Cardiac muscle cell (in vitro differentiated cells and primary cell): ENCODE measurements at regions not wholly inside any gene's neighbourhood (a gene's known extent, or its start where the extent isn't known, plus 50 kb on each side); places are given as distances from the start of the nearest gene placed in this dataset.

Experiments
- DNase-seq, 2 donors: peaks; one replicate each; pipeline versions ENCODE4 v3.0.0 to v3.0.0-alpha.2; 2010 to 2017; ENCODE audit warnings: low read depth in 1 of 2, low spot score in 1 of 2
- H3K27ac ChIP-seq: fragments of 200-600 bp; sonication (generic); 2 replicates; pipeline ENCODE4 v1.5.1; 2016
- H3K27me3 ChIP-seq: fragments of 200-600 bp; sonication (generic); 2 replicates; pipeline ENCODE4 v1.6.0; 2016; ENCODE audit warnings: control low read depth
- H3K36me3 ChIP-seq: fragments of 200-600 bp; sonication (generic); 2 replicates; pipeline ENCODE4 v1.5.1; 2016; ENCODE audit warnings: control low read depth
- H3K4me1 ChIP-seq: fragments of 200-600 bp; sonication (generic); 2 replicates; pipeline ENCODE4 v1.8.1; 2017; ENCODE audit warnings: low read depth, mild to moderate bottlenecking, mixed run types
- H3K4me3 ChIP-seq: fragments of 200-600 bp; sonication (generic); 2 replicates; pipeline ENCODE4 v1.5.1; 2016; ENCODE audit warnings: mild to moderate bottlenecking
- H3K9me3 ChIP-seq: fragments of 200-600 bp; sonication (generic); 2 replicates; pipeline ENCODE4 v1.5.1; 2017; ENCODE audit warnings: low read depth, mild to moderate bottlenecking, control low read depth
- TF ChIP-seq, protein P1 (sequence below): IDR thresholded peaks from 2 replicates; pipeline ENCODE4 v1.5.1; 2012; ENCODE audit warnings: low read depth, mild to moderate bottlenecking, low read length

DNA sequence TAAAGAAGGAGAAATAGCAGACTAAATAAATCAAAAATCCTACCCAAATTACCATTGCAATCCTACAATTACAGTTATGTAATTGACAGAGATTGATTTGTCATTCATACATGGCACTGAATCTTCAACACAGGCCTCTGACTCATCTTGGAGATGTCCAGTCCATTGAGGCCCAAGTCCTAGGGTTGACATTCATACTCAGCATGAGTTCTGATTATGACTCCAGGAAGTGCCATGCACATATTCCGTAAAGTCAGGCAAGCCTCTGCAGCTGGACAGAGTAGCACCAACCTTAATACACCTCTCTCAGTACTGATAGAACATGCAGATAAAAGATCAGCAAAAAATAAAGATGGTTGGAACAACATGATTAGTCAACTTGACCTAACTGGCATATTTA is 353.7 kb upstream of the NFE2L3 start:
- H3K4me3 ChIP-seq = no peak overlapping the region
- H3K9me3 ChIP-seq = no peaks in the 10 kb centered on the region
- no peak for DNase-seq
- no peak overlapping the region for H3K27ac ChIP-seq
- peaks cover 8% of the 10 kb centered on the region for H3K4me1 ChIP-seq
- H3K36me3 ChIP-seq = no peaks in the 10 kb centered on the region
- TF ChIP-seq, protein P1, sequence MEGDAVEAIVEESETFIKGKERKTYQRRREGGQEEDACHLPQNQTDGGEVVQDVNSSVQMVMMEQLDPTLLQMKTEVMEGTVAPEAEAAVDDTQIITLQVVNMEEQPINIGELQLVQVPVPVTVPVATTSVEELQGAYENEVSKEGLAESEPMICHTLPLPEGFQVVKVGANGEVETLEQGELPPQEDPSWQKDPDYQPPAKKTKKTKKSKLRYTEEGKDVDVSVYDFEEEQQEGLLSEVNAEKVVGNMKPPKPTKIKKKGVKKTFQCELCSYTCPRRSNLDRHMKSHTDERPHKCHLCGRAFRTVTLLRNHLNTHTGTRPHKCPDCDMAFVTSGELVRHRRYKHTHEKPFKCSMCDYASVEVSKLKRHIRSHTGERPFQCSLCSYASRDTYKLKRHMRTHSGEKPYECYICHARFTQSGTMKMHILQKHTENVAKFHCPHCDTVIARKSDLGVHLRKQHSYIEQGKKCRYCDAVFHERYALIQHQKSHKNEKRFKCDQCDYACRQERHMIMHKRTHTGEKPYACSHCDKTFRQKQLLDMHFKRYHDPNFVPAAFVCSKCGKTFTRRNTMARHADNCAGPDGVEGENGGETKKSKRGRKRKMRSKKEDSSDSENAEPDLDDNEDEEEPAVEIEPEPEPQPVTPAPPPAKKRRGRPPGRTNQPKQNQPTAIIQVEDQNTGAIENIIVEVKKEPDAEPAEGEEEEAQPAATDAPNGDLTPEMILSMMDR = no peak
- H3K27me3 ChIP-seq = no peaks in the 10 kb centered on the region

DNA sequence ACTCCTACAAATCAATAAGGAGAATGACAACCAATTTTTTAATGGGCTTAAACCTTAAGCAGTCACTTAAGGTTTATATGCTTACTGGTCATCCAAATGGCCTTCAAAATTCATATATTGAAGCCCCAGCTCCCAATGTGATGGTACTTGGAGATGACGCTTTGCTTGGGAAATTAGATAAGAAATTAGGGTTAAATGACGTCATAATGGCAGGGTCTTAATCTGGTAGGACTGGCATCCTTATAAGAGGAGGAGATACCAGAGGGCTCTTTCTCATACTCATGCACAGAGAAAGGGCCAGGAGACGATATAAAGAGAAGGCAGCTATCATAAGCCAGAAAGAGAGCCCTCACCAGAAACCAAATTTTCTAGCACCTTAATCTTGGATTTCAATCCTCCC is 350.8 kb upstream of the NFE2L3 start:
- H3K27ac ChIP-seq = no peak overlapping the region
- no peaks in the 10 kb centered on the region for H3K27me3 ChIP-seq
- no peaks in the 10 kb centered on the region for H3K36me3 ChIP-seq
- DNase-seq = no peak
- TF ChIP-seq, protein P1 = no peak
- H3K4me1 ChIP-seq = peaks cover 20% of the 10 kb centered on the region
- H3K4me3 ChIP-seq = no peak overlapping the region
- H3K9me3 ChIP-seq = no peaks in the 10 kb centered on the region

DNA sequence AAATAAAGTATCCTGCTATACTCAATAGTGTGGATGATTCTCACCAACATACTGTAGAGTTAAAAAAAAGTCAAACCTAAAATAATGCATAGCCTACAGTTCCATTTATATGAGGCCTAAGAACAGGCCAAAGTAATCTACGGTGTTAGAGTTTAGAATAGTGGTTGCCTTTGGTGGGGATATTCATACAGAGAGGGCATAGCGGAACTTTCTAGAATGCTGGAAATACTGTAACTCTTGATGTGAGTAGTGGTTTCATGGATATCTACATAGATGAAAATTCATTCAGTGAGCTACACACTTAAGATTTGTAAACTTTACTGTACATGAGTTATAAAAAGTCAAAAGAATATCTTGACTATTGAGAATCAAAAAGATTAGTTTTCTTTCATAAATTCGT is 349.9 kb upstream of the NFE2L3 start:
- no peak for DNase-seq
- no peaks in the 10 kb centered on the region for H3K27me3 ChIP-seq
- no peaks in the 10 kb centered on the region for H3K36me3 ChIP-seq
- H3K4me1 ChIP-seq = peaks cover 20% of the 10 kb centered on the region
- H3K9me3 ChIP-seq = no peaks in the 10 kb centered on the region
- no peak overlapping the region for H3K27ac ChIP-seq
- TF ChIP-seq, protein P1 = no peak
- no peak overlapping the region for H3K4me3 ChIP-seq

DNA sequence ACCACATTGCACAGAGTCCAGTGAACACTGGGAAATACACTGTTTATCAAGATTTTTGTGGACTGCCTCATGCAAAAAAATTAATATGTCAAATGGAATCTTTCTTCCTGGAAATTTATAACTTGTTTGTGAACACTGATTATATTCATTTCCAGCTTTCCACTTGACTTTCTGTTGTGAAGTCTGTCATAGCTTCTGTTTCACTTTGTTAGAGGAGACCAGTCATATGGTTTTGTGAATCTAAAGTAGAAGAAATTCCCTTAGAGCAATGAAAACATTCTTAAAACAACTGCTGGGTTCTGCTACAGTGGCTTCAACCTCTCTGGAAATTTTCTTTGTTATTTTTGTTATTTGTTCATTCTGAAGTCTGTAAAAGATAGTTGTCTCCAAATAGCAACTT is 349.5 kb upstream of the NFE2L3 start:
- Histone ChIP-seq H3K9me3 (no peaks in the 10 kb centered on the region), H3K4me3 (no peak overlapping the region), H3K27me3 (no peaks in the 10 kb centered on the region), H3K27ac (no peak overlapping the region), H3K4me1 (peaks cover 20% of the 10 kb centered on the region), H3K36me3 (no peaks in the 10 kb centered on the region)
- TF ChIP-seq, protein P1 = no peak
- DNase-seq = no peak

DNA sequence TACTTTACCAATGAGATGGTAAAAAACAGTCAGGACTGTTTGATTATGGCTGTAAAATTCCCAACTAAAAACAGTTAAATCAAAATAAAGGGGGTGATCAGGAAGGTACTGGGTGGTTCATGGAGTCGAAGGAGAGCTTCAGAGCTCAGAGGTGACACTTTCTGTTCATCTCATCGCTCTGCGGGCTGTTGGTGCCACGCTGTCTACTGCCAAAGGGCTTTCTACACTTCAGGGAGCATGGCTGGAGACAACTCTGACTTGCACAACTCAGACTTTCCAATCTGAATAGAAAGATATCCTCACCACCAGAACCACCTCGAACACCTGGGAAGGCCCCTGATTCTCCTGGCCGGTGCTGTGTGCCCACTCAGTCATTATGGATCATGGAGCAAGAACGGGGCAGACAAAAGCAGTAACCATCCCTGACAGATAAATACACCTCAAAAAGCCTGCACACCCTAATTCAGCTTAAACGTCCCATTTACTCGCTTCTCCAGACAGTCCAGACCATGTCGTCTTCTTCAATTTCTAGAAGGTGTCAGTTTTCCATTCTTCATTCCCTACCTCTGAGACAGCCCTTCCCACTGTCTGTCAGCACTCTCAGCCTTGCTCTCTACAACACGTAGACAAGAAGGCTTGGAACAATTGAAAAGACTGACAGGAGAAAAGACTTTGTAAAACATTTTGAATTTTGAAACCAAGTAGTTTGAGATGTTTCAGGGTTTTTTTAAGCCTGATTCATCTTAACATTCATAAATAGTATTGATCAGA is 348.7 kb upstream of the NFE2L3 start:
- DNase-seq = peak in 1 of 2 donors; percentile 14
- H3K4me3 ChIP-seq = no peak overlapping the region
- peak overlapping the region; percentile 5 for H3K27ac ChIP-seq
- TF ChIP-seq, protein P1 = no peak
- H3K4me1 ChIP-seq = peaks cover 20% of the 10 kb centered on the region
- no peaks in the 10 kb centered on the region for H3K27me3 ChIP-seq
- H3K9me3 ChIP-seq = no peaks in the 10 kb centered on the region
- no peaks in the 10 kb centered on the region for H3K36me3 ChIP-seq

DNA sequence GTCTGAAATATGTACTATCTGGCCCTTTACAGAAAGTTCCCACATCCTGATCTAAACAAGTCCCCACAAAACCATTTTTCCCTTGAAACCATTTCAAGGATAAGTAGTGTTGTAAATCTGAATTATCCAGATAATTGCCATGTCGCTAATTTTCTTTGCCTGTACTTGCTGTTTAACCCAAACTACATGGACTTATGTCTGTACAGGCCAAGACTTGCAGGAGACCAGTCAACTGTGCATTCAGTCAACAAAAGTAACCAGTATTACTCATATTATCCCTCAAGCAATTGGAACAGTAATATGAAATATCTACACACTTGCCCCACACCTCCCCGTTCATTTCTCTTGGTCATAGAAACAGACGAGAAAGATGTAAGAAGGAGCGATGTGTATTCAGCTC is 347.8 kb upstream of the NFE2L3 start:
- TF ChIP-seq, protein P1 = no peak
- no peak overlapping the region for H3K4me3 ChIP-seq
- no peaks in the 10 kb centered on the region for H3K36me3 ChIP-seq
- H3K27me3 ChIP-seq = no peaks in the 10 kb centered on the region
- no peaks in the 10 kb centered on the region for H3K9me3 ChIP-seq
- H3K4me1 ChIP-seq = peaks cover 20% of the 10 kb centered on the region
- no peak overlapping the region for H3K27ac ChIP-seq
- DNase-seq = no peak
